HT-29 (cell line): ENCODE measurements at regions not wholly inside any gene's neighbourhood (a gene's known extent, or its start where the extent isn't known, plus 50 kb on each side); places are given as distances from the start of the nearest gene placed in this dataset.

Experiments used
- DNase-seq: peaks from one replicate; pipeline ENCODE4 v3.0.0-alpha.2; 2015; ENCODE audit warnings: low spot score

GRCh38 chrX:40168480-40169011 lies 70.8 kb upstream of the BCOR start:
- DNase-seq: no peak

- DNase-seq: peak; percentile 36
These were observed 70.2 kb upstream of the BCOR start for GRCh38 chrX:40167850-40168479.

- DNase-seq: no peak
These were observed 69.6 kb upstream of the BCOR start for GRCh38 chrX:40167233-40167849.

DNA sequence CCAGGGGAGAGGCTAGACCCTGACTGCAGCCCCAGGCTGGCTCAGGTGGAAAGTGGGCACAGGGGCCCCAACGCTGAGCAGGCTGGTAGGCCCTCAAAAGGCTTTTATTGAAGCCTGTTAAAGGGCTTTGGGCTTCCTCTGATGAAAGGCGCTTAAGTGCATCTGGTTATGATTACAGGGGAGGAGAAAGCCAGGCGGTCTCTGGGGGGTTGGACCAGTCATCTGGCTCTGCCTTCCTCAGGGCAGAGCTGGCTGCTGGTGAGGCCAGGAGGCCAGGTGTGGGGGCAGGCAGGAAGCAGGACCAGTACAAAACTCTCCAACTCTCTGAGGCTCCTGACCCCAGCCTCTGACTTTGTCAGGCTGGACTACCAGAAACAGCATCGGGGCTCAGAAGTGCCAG lies 68.8 kb upstream of the BCOR start:
- no peak for DNase-seq

DNA sequence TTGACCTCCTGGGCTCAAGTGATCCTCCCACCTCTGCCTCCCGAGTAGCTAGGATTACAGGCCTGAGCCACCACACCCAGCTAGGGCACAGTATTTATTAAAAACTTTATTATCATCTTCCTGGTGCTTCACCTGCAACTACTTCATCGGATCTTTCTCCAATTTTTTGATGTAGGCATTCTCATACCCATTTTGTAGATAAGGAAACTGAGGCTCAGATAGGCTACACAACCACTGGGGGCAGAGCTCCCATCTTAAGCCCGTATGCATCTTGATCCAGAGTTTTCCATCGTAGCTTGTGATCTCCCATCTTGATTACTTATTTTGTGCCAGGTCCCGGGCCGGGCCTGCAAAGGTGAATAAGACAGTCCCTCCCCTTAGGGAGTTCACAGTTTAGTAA lies 68.1 kb upstream of the BCOR start:
- DNase-seq: no peak

DNA sequence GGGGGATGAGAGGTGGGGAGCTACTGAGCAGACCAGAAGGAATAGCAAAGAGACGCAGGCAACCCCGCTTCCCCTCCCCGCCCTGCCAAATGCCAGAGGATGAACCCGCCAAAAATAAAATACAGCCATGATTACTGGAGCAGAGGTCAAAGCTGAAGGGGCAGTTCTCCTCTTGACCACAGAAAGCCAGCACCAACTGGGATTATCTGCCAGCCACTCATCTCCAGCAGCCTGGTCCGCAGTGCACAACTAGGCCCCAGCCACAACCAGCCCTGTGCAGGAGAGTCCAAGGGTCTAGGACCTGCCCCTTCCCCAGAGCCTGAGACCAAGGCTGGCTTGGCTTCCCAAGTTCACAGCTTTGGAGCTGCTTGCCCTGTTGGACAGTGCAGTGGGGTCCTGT lies 67.4 kb upstream of the BCOR start:
- DNase-seq: no peak

- DNase-seq: no peak
These were observed 67.0 kb upstream of the BCOR start for GRCh38 chrX:40164751-40165150.

DNA sequence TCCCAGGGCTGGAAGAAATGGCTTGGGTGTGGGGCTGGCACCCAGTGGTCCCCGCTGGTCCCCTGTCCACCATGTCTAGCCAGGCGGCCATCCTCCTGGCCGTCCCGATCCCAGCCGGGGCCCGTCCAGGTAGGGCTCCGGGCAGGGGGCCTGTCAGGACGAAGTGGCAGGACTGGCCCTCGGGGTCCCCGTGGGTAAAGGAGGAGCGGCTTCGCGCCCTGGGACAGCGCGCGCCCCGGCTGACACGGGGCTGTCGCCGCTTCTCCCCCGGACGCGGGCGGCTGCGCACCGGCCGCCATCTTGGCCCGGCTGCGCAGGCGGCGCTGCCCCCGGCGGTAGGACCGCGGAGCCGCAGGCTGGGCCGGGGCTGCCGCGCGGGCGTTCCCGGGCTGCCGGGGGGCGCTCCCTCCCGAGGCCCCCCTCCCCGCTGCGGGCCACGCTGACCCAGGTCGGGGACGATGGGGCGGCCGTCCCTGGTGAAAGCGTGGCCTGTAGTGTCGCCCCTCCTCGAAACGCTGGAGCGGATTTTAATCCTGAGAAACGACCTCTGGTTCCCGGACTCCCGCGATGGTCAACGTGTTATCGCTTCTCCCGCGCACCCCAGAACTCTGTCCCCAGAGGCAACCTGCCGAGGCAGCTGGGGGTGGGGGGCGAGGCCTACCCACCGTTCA lies 60.4 kb upstream of the BCOR start:
- no peak for DNase-seq

- no peak for DNase-seq
These were observed 59.7 kb upstream of the BCOR start for GRCh38 chrX:40157228-40158035.

DNA sequence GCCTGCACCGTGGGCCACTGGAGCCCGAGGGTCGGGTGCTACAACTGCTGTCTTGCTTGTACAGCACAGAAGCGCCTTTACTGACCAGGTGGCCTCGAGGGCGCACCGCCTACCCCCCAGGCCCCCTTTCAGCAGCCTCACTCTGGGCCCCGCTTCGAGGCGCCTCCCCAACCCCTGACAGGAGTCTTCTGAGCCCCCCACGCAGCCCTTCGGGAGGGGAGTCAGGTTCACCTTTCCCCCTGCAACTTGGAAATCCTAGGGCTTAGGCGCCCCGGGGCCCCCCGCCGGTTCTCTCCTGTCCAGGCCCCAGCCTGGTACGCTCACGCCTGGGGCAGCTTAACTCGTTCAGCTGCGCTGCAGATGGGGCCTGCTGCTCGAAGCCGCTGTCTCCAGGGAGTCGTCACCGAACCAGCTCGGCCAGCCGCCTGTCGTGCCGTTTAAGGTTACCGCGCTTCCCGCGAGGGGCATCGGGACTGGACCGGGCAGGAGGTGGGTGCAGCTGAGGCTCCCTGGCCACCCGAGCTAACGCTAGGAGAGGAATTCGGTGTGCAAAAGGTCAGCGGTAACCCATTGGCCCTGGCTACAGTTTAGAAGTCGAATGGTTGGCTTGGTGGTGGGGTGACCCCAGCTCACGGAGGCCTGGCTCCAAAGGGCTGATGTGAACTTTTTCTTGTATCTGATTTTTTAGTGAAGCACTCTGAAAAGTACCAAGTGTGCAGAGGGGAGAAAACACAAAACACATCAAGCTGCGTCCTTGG lies 58.9 kb upstream of the BCOR start:
- no peak for DNase-seq

DNA sequence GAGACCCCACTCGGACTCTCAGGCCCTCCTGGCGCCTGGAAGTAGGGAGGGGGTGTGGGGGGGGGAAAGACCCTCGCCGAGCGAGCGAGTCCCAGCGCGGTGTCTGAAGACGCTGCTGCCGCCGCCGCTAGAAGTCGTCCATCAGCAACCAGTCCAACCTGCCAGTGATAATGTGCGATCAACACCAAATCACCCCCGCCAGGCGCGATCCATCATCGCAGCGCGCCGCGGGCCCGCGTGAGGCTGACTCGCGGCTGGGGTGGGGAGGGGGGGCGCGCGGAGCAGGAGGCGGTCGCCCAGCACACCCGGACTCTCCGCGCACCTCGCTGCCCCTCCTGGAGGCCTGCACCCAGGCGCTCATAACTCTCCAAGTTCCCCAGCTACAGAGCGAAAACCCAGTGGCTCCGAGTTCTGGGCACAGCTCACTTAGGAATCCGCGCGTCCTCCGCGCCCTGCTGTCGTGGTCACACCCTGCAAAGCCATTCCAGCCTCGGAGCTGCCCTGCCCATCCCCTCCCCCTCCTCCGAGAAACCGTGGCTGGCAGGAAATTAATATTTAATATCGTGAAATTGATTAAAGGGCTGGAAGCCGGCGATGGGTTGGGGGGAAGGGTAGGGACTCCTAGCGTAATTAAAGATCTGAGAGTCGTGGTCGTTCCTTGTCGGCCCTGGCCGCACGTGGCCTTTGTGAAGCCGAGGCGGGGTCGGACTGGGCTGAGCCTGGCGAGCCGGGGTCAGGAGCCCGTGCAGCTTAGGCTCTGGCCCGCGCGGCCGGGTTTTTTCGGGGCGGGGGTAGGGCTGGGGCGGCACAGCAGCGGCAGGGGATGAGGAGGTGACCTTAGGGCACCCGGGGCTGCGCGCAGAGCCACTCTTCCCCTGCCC lies 58.1 kb upstream of the BCOR start:
- DNase-seq: no peak

DNA sequence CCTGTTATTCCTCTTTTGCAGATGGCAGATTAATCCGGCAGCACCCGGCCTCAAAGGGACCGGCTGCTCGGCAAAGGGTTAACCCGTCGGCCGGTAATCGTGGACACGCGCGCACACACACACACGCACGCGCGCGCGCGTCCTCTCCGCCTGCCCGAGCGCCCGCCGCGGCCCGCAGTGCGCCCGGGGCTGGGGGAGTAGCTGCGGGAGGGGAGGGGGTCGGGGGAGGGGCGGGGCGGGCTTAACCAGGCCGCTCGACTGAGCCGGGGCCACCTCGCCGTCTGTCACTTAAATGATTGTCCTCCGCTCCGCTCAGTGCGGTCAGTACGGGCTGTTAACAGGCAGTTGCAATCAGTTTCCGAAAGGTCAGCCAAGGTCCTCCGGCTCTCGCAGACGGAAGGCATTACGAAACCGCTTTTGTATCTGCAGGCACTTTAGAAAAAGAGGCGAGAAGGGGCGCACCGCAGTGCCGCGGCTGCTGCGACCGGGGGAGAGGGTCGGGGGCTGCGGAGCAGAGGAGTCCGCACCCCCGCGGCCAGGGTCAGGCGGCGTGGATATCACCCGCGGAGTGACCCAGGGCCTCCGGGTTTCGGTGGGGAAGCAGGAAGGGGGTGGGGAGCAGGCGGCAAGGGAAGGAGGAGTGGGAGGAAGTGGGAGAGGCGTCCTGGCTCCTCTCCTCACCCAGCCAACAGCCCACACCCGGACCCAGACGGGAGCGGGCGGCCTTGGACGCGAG lies 57.3 kb upstream of the BCOR start:
- DNase-seq: no peak

DNA sequence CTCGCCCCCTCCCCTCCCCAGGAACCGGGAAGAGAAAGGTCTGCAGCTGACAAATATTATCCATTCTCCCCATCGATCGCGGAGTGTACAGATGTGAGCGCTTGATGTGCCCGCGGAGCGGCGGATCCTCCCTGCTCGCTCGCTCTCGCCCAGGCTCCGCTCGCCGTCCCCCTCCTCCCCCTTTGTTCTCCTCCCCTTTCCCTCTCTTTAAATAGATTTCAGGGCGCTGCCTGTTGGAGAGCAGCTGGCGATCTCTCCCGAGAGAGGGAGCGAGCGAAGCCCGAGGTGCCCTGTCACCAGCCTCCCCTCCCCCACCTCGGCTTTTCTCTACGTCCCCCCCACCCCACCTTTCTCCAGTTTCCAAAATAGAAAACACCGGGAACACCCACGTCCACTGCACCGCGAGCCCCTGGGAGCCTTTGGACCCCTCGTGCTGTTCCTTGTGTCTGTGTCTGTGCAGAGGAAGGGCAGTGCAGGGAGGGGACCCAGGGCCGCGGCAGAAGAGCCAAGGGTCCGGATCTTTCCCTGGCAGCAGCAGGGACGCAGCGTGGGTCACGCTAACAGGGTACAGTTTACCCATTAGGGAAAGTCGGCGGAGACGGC lies 56.6 kb upstream of the BCOR start:
- no peak for DNase-seq

- DNase-seq: no peak
These were observed 55.8 kb upstream of the BCOR start for GRCh38 chrX:40153345-40154249.

GRCh38 chrX:40152741-40153344 lies 55.1 kb upstream of the BCOR start:
- no peak for DNase-seq

GRCh38 chrX:40152173-40152711 lies 54.5 kb upstream of the BCOR start:
- no peak for DNase-seq
